ENCODE measurements at regions not wholly inside any gene's neighbourhood (a gene's known extent, or its start where the extent isn't known, plus 50 kb on each side); places are given as distances from the start of the nearest gene placed in this dataset.

GRCh38 chr5:169503886-169504285 is 79.7 kb upstream of the SPDL1 start:
- WGBS, 2 experiments (ENCODE audit: extremely low coverage in 1 of 2, insufficient coverage in 1 of 2, insufficient read length in 1 of 2, insufficient replicate concordance in 2 of 2, low coverage in 1 of 2, low lambda C conversion rate in 2 of 2, missing lambda C conversion rate in 1 of 2): 85% methylated on average over 5 of the region's 5 CpGs; no CpG with 5 or more reads in 1 of the 2 experiments
- H3K23me2 ChIP-seq (ENCODE audit: low read depth, low read length): no peaks in the 10 kb centered on the region
- no peak overlapping the region for H4K5ac ChIP-seq (ENCODE audit: insufficient read length, low read depth, low read length)
- H3K27me3 ChIP-seq (replicated peaks in 1 of 4; ENCODE audit: control insufficient read depth in 3 of 4, extremely low read depth in 1 of 4, insufficient read depth in 3 of 4, low read length in 3 of 4): no peaks in the 10 kb centered on the region
- no peak overlapping the region for H3K9ac ChIP-seq (replicated peaks in 1 of 4; ENCODE audit: extremely low read depth in 1 of 4, low read depth in 3 of 4, low read length in 3 of 4)
- FAIRE-seq: no peak
- H3K14ac ChIP-seq (ENCODE audit: insufficient read length): no peak overlapping the region
- H3K9me3 ChIP-seq (ENCODE audit: insufficient read depth in 2 of 2, low read depth in 1 of 2, low read length in 1 of 2): no peaks in the 10 kb centered on the region
- TF ChIP-seq RNF2 (IDR thresholded peaks at IDR 0.05; ENCODE audit: borderline replicate concordance, low read depth, low read length, missing control alignments, poor library complexity, severe bottlenecking) (no peak), CTBP2 (IDR thresholded peaks at IDR 0.05; ENCODE audit: borderline replicate concordance, insufficient read depth, insufficient read length, low read length) (no peak)
- H2AK5ac ChIP-seq (ENCODE audit: low read depth, low read length): no peak overlapping the region
- ChIA-PET CTCF (ENCODE audit: partially characterized antibody) (interaction anchor here (0.7 kb wide), 2 partner anchors 297 to 796 kb away, joined by 3 read pairs; no protein-coding TSS in a partner anchor), POLR2A (ENCODE audit: partially characterized antibody) (no interaction called here)
- DNase-seq (ENCODE audit: low read depth in 1 of 2, low spot score in 2 of 2): no peak
- H3K23ac ChIP-seq (ENCODE audit: insufficient read length): no peak overlapping the region
- no peak overlapping the region for H3K4me3 ChIP-seq (ENCODE audit: extremely low read depth in 1 of 4, insufficient read depth in 2 of 4, low read depth in 3 of 4, low read length in 4 of 4)
- no peak overlapping the region for H3K27ac ChIP-seq (ENCODE audit: low read depth, low read length)
- H3K4ac ChIP-seq (replicated peaks; ENCODE audit: insufficient read length, low read depth, low read length): no peak overlapping the region
- H4K91ac ChIP-seq (replicated peaks; ENCODE audit: insufficient read length, low read length): no peak overlapping the region
- H3K18ac ChIP-seq (ENCODE audit: extremely low read depth, low read length): no peak overlapping the region
- H2BK15ac ChIP-seq (ENCODE audit: low read length): no peak overlapping the region
- H3K36me3 ChIP-seq (ENCODE audit: control insufficient read depth in 2 of 4, insufficient read depth in 4 of 4, low read length in 3 of 4): no peaks in the 10 kb centered on the region
- H4K8ac ChIP-seq (ENCODE audit: extremely low read depth, insufficient read depth, low read length): no peak overlapping the region
- H3K4me2 ChIP-seq (ENCODE audit: insufficient read depth in 1 of 2, low read depth in 2 of 2, low read length in 2 of 2): no peak overlapping the region
- H3K56ac ChIP-seq (replicated peaks; ENCODE audit: insufficient read length, low read depth, low read length): no peak overlapping the region
- H3K79me2 ChIP-seq (ENCODE audit: control insufficient read depth in 1 of 2, insufficient read depth in 2 of 2, low read length in 2 of 2): no peaks in the 10 kb centered on the region
- no peaks in the 10 kb centered on the region for H3K79me1 ChIP-seq (ENCODE audit: low read depth, low read length)
- no peak overlapping the region for H2AFZ ChIP-seq (ENCODE audit: low read length)
- H2BK20ac ChIP-seq (ENCODE audit: low read length): no peak overlapping the region
- H4K20me1 ChIP-seq (replicated peaks in 1 of 2; ENCODE audit: control insufficient read depth in 1 of 2, insufficient read depth in 2 of 2, low read length in 2 of 2): no peaks in the 10 kb centered on the region
- H2BK12ac ChIP-seq (ENCODE audit: low read depth, low read length): no peak overlapping the region
- H3K4me1 ChIP-seq (replicated peaks in 1 of 4; ENCODE audit: control insufficient read depth in 3 of 4, insufficient read depth in 4 of 4, low read length in 3 of 4): no peaks in the 10 kb centered on the region
- H2BK5ac ChIP-seq (ENCODE audit: low read depth, low read length): no peak overlapping the region
- H2BK120ac ChIP-seq (replicated peaks; ENCODE audit: low read depth, low read length): no peak overlapping the region

Measured in H1 (cell line).